ENCODE measurements at regions not wholly inside any gene's neighbourhood (a gene's known extent, or its start where the extent isn't known, plus 50 kb on each side); places are given as distances from the start of the nearest gene placed in this dataset.

DNA sequence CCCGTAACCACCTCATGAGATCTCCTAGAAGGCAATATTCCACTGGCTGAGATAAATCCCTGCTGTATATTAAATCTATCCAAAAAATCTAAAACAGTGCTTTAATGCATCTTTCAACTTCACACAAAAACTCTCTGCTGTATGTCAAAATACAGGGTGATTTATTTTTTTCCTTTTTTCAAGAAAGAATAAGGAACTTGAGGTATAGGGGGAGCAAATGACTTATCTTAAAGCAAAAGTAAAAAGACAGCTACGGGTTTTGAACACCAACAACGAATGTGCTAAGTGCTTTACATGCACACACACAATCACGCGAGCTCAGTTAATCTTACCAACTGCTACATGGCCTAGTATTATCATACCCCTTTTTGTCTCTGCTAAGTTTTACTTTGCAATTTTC, 168.9 kb upstream of the PHF14 start:
- no peaks in the 10 kb centered on the region for H3K36me3 Mint-ChIP-seq (ENCODE audit: low read depth, unreplicated experiment)
- no peak overlapping the region for H3K4me2 ChIP-seq (ENCODE audit: low read length)
- no peak for FAIRE-seq
- no peaks in the 10 kb centered on the region for H3K79me2 ChIP-seq (ENCODE audit: insufficient read depth, low read length)
- no peaks in the 10 kb centered on the region for H3K36me3 ChIP-seq (ENCODE audit: insufficient read depth, low read length)
- no peak overlapping the region for H3K4me3 ChIP-seq (ENCODE audit: insufficient read depth, low read depth, low read length)
- H3K27ac ChIP-seq (ENCODE audit: low read depth, low read length) = no peak overlapping the region
- peaks cover 18% of the 10 kb centered on the region for H3K4me1 Mint-ChIP-seq (ENCODE audit: low read depth, unreplicated experiment)
- H3K9ac ChIP-seq (ENCODE audit: low read length) = no peak overlapping the region
- no peaks in the 10 kb centered on the region for H3K9me3 ChIP-seq (ENCODE audit: insufficient read depth, low read depth, low read length)
- H3K27me3 ChIP-seq (ENCODE audit: insufficient read depth, low read length) = no peaks in the 10 kb centered on the region
- no peak overlapping the region for H3K4me3 Mint-ChIP-seq (ENCODE audit: unreplicated experiment)
- H3K27me3 Mint-ChIP-seq (ENCODE audit: low read depth, unreplicated experiment) = no peaks in the 10 kb centered on the region
- no peak overlapping the region for H3K27ac Mint-ChIP-seq (ENCODE audit: unreplicated experiment)
- no peaks in the 10 kb centered on the region for H4K20me1 ChIP-seq (ENCODE audit: insufficient read depth, low read length)
- DNase-seq (ENCODE audit: low read depth) = no peak
- TF ChIP-seq CTCF (IDR thresholded peaks at IDR 0.05; ENCODE audit: insufficient read depth, low read depth, low read length) = no peak
- TF ChIP-seq EZH2 (IDR thresholded peaks at IDR 0.05; ENCODE audit: insufficient read depth, low read length) = no peak
- H3K9me3 Mint-ChIP-seq (ENCODE audit: unreplicated experiment) = peaks cover 5% of the 10 kb centered on the region
- H2AFZ ChIP-seq (ENCODE audit: low read depth, low read length) = no peak overlapping the region
- peaks cover 12% of the 10 kb centered on the region for H3K4me1 ChIP-seq (ENCODE audit: insufficient read depth, low read length)

- Mint-ChIP-seq H3K9me3 (ENCODE audit: unreplicated experiment) (no peaks in the 10 kb centered on the region), H3K4me1 (ENCODE audit: low read depth, unreplicated experiment) (no peaks in the 10 kb centered on the region), H3K4me3 (ENCODE audit: unreplicated experiment) (no peak overlapping the region), H3K36me3 (ENCODE audit: low read depth, unreplicated experiment) (no peaks in the 10 kb centered on the region), H3K27ac (ENCODE audit: unreplicated experiment) (no peak overlapping the region), H3K27me3 (ENCODE audit: low read depth, unreplicated experiment) (no peaks in the 10 kb centered on the region)
- Histone ChIP-seq H3K4me1 (ENCODE audit: insufficient read depth, low read length) (no peaks in the 10 kb centered on the region), H3K9me3 (ENCODE audit: insufficient read depth, low read depth, low read length) (no peaks in the 10 kb centered on the region), H4K20me1 (ENCODE audit: insufficient read depth, low read length) (no peaks in the 10 kb centered on the region), H3K27me3 (ENCODE audit: insufficient read depth, low read length) (no peaks in the 10 kb centered on the region), H3K4me2 (ENCODE audit: low read length) (no peak overlapping the region), H3K9ac (ENCODE audit: low read length) (no peak overlapping the region), H3K4me3 (ENCODE audit: insufficient read depth, low read depth, low read length) (no peak overlapping the region), H3K27ac (ENCODE audit: low read depth, low read length) (no peak overlapping the region), H2AFZ (ENCODE audit: low read depth, low read length) (no peak overlapping the region), H3K79me2 (ENCODE audit: insufficient read depth, low read length) (no peaks in the 10 kb centered on the region), H3K36me3 (ENCODE audit: insufficient read depth, low read length) (no peaks in the 10 kb centered on the region)
- FAIRE-seq (no peak), DNase-seq (ENCODE audit: low read depth) (no peak)
- TF ChIP-seq EZH2 (IDR thresholded peaks at IDR 0.05; ENCODE audit: insufficient read depth, low read length) = no peak
- no peak for TF ChIP-seq CTCF (IDR thresholded peaks at IDR 0.05; ENCODE audit: insufficient read depth, low read depth, low read length)
Measured at GRCh38 chr7:10815546-10815945, 158.1 kb upstream of the PHF14 start.

- H3K4me2 ChIP-seq (ENCODE audit: low read length) = no peak overlapping the region
- H3K9ac ChIP-seq (ENCODE audit: low read length) = no peak overlapping the region
- no peaks in the 10 kb centered on the region for H3K4me1 ChIP-seq (ENCODE audit: insufficient read depth, low read length)
- no peaks in the 10 kb centered on the region for H3K4me1 Mint-ChIP-seq (ENCODE audit: low read depth, unreplicated experiment)
- H3K4me3 ChIP-seq (ENCODE audit: insufficient read depth, low read depth, low read length) = no peak overlapping the region
- DNase-seq (ENCODE audit: low read depth) (no peak), FAIRE-seq (no peak)
- TF ChIP-seq EZH2 (IDR thresholded peaks at IDR 0.05; ENCODE audit: insufficient read depth, low read length) (no peak), CTCF (IDR thresholded peaks at IDR 0.05; ENCODE audit: insufficient read depth, low read depth, low read length) (no peak)
- no peaks in the 10 kb centered on the region for H3K36me3 Mint-ChIP-seq (ENCODE audit: low read depth, unreplicated experiment)
- H4K20me1 ChIP-seq (ENCODE audit: insufficient read depth, low read length) = no peaks in the 10 kb centered on the region
- no peak overlapping the region for H2AFZ ChIP-seq (ENCODE audit: low read depth, low read length)
- no peaks in the 10 kb centered on the region for H3K9me3 Mint-ChIP-seq (ENCODE audit: unreplicated experiment)
- H3K9me3 ChIP-seq (ENCODE audit: insufficient read depth, low read depth, low read length) = no peaks in the 10 kb centered on the region
- H3K36me3 ChIP-seq (ENCODE audit: insufficient read depth, low read length) = no peaks in the 10 kb centered on the region
- no peaks in the 10 kb centered on the region for H3K79me2 ChIP-seq (ENCODE audit: insufficient read depth, low read length)
- H3K4me3 Mint-ChIP-seq (ENCODE audit: unreplicated experiment) = no peak overlapping the region
- no peak overlapping the region for H3K27ac ChIP-seq (ENCODE audit: low read depth, low read length)
- H3K27me3 Mint-ChIP-seq (ENCODE audit: low read depth, unreplicated experiment) = no peaks in the 10 kb centered on the region
- no peak overlapping the region for H3K27ac Mint-ChIP-seq (ENCODE audit: unreplicated experiment)
- no peaks in the 10 kb centered on the region for H3K27me3 ChIP-seq (ENCODE audit: insufficient read depth, low read length)
Measured at GRCh38 chr7:10821156-10821555, 152.5 kb upstream of the PHF14 start.

All from astrocyte (in vitro differentiated cells and primary cell).